ENCODE measurements at regions not wholly inside any gene's neighbourhood (a gene's known extent, or its start where the extent isn't known, plus 50 kb on each side); places are given as distances from the start of the nearest gene placed in this dataset.

DNA sequence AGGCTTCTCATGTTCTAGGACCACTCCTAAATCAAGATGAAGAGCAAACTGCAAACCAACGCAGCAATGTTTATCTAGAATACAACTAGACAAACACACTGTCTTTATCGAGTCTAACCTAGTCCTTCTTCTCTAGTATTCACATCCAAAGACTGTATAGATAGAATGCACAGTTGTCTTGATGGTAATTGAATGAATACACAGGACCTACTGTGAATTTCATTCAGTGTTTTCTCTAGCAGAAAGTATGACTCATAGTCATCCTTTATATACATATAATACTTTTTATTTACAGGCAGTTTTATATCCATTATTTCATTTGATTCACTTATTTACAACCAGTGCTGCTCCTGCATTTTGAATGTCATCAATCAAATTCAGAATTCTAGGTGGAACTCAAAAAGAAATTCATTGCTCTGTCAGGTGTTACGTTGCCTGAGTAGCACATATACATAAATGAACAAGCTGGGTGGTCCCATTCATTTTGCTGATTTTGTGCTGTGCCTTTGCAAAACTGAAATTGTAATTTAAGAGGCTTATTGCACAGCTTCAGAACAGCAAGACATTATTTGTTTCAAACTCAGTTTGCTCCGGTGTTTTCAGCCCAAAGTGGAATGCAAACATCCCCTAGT lies 374.8 kb downstream of the EPHA4 start:
- TF ChIP-seq, protein P1, sequence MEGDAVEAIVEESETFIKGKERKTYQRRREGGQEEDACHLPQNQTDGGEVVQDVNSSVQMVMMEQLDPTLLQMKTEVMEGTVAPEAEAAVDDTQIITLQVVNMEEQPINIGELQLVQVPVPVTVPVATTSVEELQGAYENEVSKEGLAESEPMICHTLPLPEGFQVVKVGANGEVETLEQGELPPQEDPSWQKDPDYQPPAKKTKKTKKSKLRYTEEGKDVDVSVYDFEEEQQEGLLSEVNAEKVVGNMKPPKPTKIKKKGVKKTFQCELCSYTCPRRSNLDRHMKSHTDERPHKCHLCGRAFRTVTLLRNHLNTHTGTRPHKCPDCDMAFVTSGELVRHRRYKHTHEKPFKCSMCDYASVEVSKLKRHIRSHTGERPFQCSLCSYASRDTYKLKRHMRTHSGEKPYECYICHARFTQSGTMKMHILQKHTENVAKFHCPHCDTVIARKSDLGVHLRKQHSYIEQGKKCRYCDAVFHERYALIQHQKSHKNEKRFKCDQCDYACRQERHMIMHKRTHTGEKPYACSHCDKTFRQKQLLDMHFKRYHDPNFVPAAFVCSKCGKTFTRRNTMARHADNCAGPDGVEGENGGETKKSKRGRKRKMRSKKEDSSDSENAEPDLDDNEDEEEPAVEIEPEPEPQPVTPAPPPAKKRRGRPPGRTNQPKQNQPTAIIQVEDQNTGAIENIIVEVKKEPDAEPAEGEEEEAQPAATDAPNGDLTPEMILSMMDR (IDR thresholded peaks at IDR 0.05; ENCODE audit: low read depth, low read length, missing control alignments) = no peak
- DNase-seq (ENCODE audit: low read depth) = no peak
- in situ Hi-C loops (cut with HindIII; ENCODE audit: low sequenced_read_pairs) = no loop called here
- H3K4me3 ChIP-seq (ENCODE audit: low read depth, low read length) = no peak overlapping the region

DNA sequence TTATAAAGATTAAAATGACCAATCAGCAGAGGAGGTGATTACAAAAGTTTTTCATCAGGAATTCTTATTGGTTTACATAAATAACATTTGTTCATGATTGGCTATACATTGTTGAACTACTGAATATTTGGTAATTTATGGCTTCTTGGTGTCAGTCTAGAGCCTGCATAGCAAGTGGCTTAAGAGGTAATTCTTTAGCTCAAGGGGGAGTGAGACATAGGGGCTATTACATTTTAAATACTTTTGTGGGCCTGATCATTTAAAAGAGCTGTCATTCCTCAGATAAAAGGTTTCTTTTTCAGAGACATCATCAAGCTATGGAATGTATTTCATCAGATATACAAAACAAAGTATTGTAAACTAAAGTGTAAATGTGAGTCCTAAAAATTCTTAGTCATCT lies 373.8 kb downstream of the EPHA4 start:
- TF ChIP-seq, protein P1 (IDR thresholded peaks at IDR 0.05; ENCODE audit: low read depth, low read length, missing control alignments) = no peak
- H3K4me3 ChIP-seq (ENCODE audit: low read depth, low read length) = no peak overlapping the region
- in situ Hi-C loops (cut with HindIII; ENCODE audit: low sequenced_read_pairs) = no loop called here
- DNase-seq (ENCODE audit: low read depth) = no peak

DNA sequence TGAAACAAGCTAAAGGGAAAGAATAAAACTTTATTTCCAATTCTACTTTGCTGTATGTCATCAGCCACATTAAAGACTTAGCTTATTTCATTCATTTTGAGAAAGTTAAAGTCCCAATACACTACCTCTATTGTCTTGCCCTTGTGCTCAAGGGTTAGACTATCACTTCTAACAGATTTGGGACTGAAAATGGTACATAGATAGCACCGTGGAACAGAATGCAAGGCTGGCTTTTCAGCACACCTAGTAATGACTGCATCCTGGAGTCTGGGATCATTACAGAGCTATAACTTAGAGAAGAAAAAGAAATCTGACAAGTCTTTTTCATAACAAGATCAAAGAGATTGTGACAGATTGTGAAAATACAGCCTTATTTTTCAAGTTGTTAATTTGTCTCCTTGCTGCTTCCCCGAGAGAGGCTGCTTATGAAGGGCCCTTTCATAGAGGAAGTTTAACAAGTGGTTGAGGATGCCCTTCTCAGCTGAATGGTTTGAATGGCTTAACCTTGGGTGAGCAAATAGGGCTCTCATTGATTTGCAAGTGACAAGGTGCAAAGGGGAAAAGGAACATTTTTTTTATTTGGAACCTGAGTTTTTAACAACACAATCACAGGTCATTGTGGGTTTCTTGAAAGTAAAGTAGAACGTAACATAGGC lies 371.8 kb downstream of the EPHA4 start:
- in situ Hi-C loops (cut with HindIII; ENCODE audit: low sequenced_read_pairs) = no loop called here
- TF ChIP-seq, protein P1 (IDR thresholded peaks at IDR 0.05; ENCODE audit: low read depth, low read length, missing control alignments) = no peak

DNA sequence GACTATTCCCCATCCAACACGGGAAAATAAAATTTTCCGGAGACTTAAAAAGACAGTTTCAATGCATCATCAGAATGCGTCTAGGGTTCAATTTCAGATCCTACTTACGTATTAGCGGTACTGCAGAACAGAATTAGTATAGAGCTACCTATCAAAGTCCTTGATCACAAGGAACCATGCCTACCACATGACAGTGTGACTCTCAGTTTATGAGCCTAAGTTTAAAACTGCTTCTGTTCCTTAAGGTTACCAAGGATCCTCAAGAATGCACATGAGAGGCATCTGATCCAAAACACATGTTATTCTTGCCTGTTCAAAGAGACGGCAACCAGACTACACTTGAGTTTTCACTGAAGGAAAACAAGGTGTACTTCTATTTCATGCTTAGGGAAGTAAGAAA lies 369.7 kb downstream of the EPHA4 start:
- TF ChIP-seq, protein P1 (IDR thresholded peaks at IDR 0.05; ENCODE audit: low read depth, low read length, missing control alignments) = no peak
- in situ Hi-C loops (cut with HindIII; ENCODE audit: low sequenced_read_pairs) = no loop called here
- no peak for DNase-seq (ENCODE audit: low read depth)

More for the DNA sequence above, 371.8 kb downstream of the EPHA4 start:
- DNase-seq (ENCODE audit: low read depth) = no peak
- no peak overlapping the region for H3K4me3 ChIP-seq (ENCODE audit: low read depth, low read length)

DNA sequence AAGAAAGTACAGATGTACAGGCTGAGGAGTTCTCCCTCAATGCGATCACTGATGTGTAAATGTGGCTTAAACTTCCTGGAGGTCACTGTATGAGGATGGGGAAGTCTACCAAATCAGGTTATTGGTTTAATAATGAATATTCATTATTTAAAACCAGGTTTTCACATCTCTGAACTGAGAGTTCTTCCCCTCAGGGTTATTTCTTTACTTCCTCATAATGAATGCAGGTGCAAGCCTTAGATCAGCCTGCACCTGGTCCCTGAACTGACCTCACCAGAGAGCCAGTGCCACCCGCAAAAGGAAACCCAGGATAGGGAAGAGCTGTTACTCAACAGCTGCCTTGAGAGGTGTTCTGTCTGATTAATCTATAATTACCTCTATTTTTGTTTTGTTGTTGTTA lies 369.0 kb downstream of the EPHA4 start:
- no peak for DNase-seq (ENCODE audit: low read depth)
- in situ Hi-C loops (cut with HindIII; ENCODE audit: low sequenced_read_pairs) = no loop called here
- H3K4me3 ChIP-seq (ENCODE audit: low read depth, low read length) = no peak overlapping the region
- TF ChIP-seq, protein P1 (IDR thresholded peaks at IDR 0.05; ENCODE audit: low read depth, low read length, missing control alignments) = no peak

More for the DNA sequence above, 369.7 kb downstream of the EPHA4 start:
- no peak overlapping the region for H3K4me3 ChIP-seq (ENCODE audit: low read depth, low read length)

DNA sequence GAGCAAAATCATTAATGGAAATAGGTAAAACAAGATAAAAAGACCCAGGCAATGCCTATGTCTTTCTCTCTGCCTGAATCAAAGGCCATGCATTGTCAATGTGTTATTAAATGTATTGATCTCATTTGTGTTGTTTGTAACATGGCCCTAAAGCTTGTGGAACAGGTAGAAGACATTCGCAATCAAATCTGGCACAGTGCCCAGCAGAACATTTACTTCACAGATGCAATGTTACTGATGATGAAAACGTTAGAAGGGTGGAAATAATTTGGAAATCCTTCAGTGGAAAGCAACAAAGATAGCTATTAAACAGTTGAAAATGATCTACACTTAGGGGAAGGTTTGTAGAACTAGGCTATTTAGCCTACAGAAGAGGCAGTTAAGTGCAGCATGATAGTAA lies 368.2 kb downstream of the EPHA4 start:
- no peak for DNase-seq (ENCODE audit: low read depth)
- H3K4me3 ChIP-seq (ENCODE audit: low read depth, low read length) = no peak overlapping the region
- in situ Hi-C loops (cut with HindIII; ENCODE audit: low sequenced_read_pairs) = no loop called here
- TF ChIP-seq, protein P1 (IDR thresholded peaks at IDR 0.05; ENCODE audit: low read depth, low read length, missing control alignments) = no peak

Measured in astrocyte of the cerebellum (primary cell).